A673 (cell line): ENCODE measurements at regions not wholly inside any gene's neighbourhood (a gene's known extent, or its start where the extent isn't known, plus 50 kb on each side); places are given as distances from the start of the nearest gene placed in this dataset.
"Not testable (repeated sequence)": the region's sequence is repeated elsewhere in the genome, so short reads cannot be mapped to it uniquely, and the experiment has no call there.

Experiments
- BruUV-seq: library from RNA; stranded (reverse); fragments of 400-500 nt; replicated peaks from 2 replicates; lab custom pipeline; 2021; lab: Mats Ljungman, UMichigan
- CTCF ChIA-PET: fragments of 300-600 bp; sonication (Branson Sonifier 250); formaldehyde crosslinking; loops from one replicate; lab custom pipeline; 2022; ENCODE audit warnings: antibody characterized with exemption; lab: Charles Lee
- POLR2A ChIA-PET: fragments of 300-600 bp; sonication (Branson Sonifier 250); formaldehyde crosslinking; loops from one replicate; lab custom pipeline; 2022; ENCODE audit warnings: antibody characterized with exemption; ENCODE audit not compliant: low non-redundant PET; lab: Charles Lee
- DNase-seq: peaks from one replicate; pipeline ENCODE4 v3.0.0-alpha.2; 2015; ENCODE audit warnings: low spot score
- H3K27ac ChIP-seq: fragments of 200-600 bp; sonication (generic); 2 replicates; pipeline ENCODE4 v1.5.1; 2016; ENCODE audit warnings: mixed run types, low read depth, mild to moderate bottlenecking, mixed read lengths, antibody characterized with exemption, low read length; ENCODE audit not compliant: poor library complexity, severe bottlenecking
- H3K27me3 ChIP-seq: fragments of 200-600 bp; sonication (generic); replicated peaks from 2 replicates; pipeline ENCODE4 v1.6.1; 2017; ENCODE audit warnings: mixed run types, low read depth, mild to moderate bottlenecking, mixed read lengths, antibody characterized with exemption, low read length; ENCODE audit not compliant: insufficient read depth, poor library complexity
- H3K36me3 ChIP-seq: fragments of 200-600 bp; sonication (generic); 2 replicates; pipeline ENCODE4 v1.6.1; 2016; ENCODE audit warnings: mixed run types, mild to moderate bottlenecking, mixed read lengths, antibody characterized with exemption, low read length; ENCODE audit not compliant: insufficient read depth, poor library complexity, severe bottlenecking
- H3K4me1 ChIP-seq: fragments of 200-600 bp; sonication (generic); 2 replicates; pipeline ENCODE4 v1.6.1; 2017; ENCODE audit warnings: mixed run types, mild to moderate bottlenecking, mixed read lengths, antibody characterized with exemption, low read length; ENCODE audit not compliant: insufficient read depth, poor library complexity, severe bottlenecking
- H3K4me3 ChIP-seq: fragments of 200-600 bp; sonication (generic); 2 replicates; pipeline ENCODE4 v1.5.1; 2016; ENCODE audit warnings: low read depth, mixed run types, mild to moderate bottlenecking, mixed read lengths, low read length; ENCODE audit not compliant: poor library complexity, severe bottlenecking
- H3K9me3 ChIP-seq: fragments of 200-600 bp; sonication (generic); 2 replicates; pipeline ENCODE4 v1.6.1; 2016; ENCODE audit warnings: mixed run types, low read depth, mild to moderate bottlenecking, mixed read lengths, antibody characterized with exemption, low read length; ENCODE audit not compliant: poor library complexity, severe bottlenecking
- CTCF ChIP-seq: fragments of 300-800, 200-600 bp; sonication (generic); conservative IDR thresholded peaks from 2 replicates; pipeline ENCODE4 v1.5.1; 2017; ENCODE audit warnings: low read depth, mild to moderate bottlenecking, antibody characterized with exemption, low read length, moderate library complexity, mixed read lengths
- EZH2 ChIP-seq: fragments of 200-600 bp; sonication (generic); IDR thresholded peaks from 2 replicates; pipeline ENCODE4 v1.6.1; 2017; ENCODE audit warnings: borderline replicate concordance, low read depth, mild to moderate bottlenecking, mixed read lengths, antibody characterized with exemption, low read length; ENCODE audit not compliant: poor library complexity, severe bottlenecking
- intact Hi-C: fragments of 100-400 bp; cut with micrococcal nuclease; formaldehyde crosslinking; loops from one replicate; pipeline ENCODE4 v1.10.0; 2022; ENCODE audit not compliant: unreplicated experiment

- H3K27me3 ChIP-seq, result no peaks in the 10 kb centered on the region
- no TSS peak for BruUV-seq
- CTCF ChIA-PET, result no interaction called here
- no peaks in the 10 kb centered on the region for H3K9me3 ChIP-seq
- no peak overlapping the region for H3K4me3 ChIP-seq
- no peak for DNase-seq
- H3K27ac ChIP-seq, result no peak overlapping the region
- POLR2A ChIA-PET, result no interaction called here
- H3K4me1 ChIP-seq, result peaks cover 6% of the 10 kb centered on the region
- no peak for TF ChIP-seq CTCF
- TF ChIP-seq EZH2, result no peak
- intact Hi-C loops, result no loop called here
- no peaks in the 10 kb centered on the region for H3K36me3 ChIP-seq
These were observed 479.5 kb downstream of the CD83 start for GRCh38 chr6:14597090-14597489.

GRCh38 chr6:14598017-14598864 is 480.7 kb downstream of the CD83 start:
- no peaks in the 10 kb centered on the region for H3K27me3 ChIP-seq
- H3K9me3 ChIP-seq, result no peaks in the 10 kb centered on the region
- no peak overlapping the region for H3K4me3 ChIP-seq
- ChIA-PET CTCF (no interaction called here), POLR2A (no interaction called here)
- H3K4me1 ChIP-seq, result peaks cover 6% of the 10 kb centered on the region
- no peaks in the 10 kb centered on the region for H3K36me3 ChIP-seq
- H3K27ac ChIP-seq, result no peak overlapping the region
- intact Hi-C loops, result no loop called here
- BruUV-seq, result no TSS peak
- TF ChIP-seq CTCF (no peak), EZH2 (no peak)
- no peak for DNase-seq

GRCh38 chr6:14600306-14600705 is 482.7 kb downstream of the CD83 start:
- H3K9me3 ChIP-seq, H3K27ac ChIP-seq, H3K27me3 ChIP-seq, H3K4me1 ChIP-seq, DNase-seq, H3K36me3 ChIP-seq, POLR2A ChIA-PET, BruUV-seq, H3K4me3 ChIP-seq, intact Hi-C loops, CTCF ChIA-PET: not testable (repeated sequence)

GRCh38 chr6:14601490-14601889 is 483.9 kb downstream of the CD83 start:
- CTCF ChIA-PET, result no interaction called here
- no peak overlapping the region for H3K4me3 ChIP-seq
- DNase-seq, result no peak
- H3K9me3 ChIP-seq, result no peaks in the 10 kb centered on the region
- intact Hi-C loops, result no loop called here
- H3K4me1 ChIP-seq, result no peaks in the 10 kb centered on the region
- H3K27ac ChIP-seq, result no peak overlapping the region
- TF ChIP-seq EZH2 (no peak), CTCF (no peak)
- H3K36me3 ChIP-seq, result no peaks in the 10 kb centered on the region
- POLR2A ChIA-PET, result no interaction called here
- BruUV-seq, result no TSS peak
- H3K27me3 ChIP-seq, result no peaks in the 10 kb centered on the region
